B cell (primary cell): ENCODE measurements at regions not wholly inside any gene's neighbourhood (a gene's known extent, or its start where the extent isn't known, plus 50 kb on each side); places are given as distances from the start of the nearest gene placed in this dataset.
"Not testable (repeated sequence)": the region's sequence is repeated elsewhere in the genome, so short reads cannot be mapped to it uniquely, and the experiment has no call there.

Experiments used
- ATAC-seq: fragments of 200-7000 bp; cut with Tn5 transposase; one replicate; pipeline ENCODE4 v1.10.0; 2021; ENCODE audit warnings: low read depth, mild to moderate bottlenecking, moderate number of reproducible peaks, moderate library complexity
- CTCF ChIA-PET: fragments of 350-600 bp; sonication (Branson Sonifier 250); formaldehyde crosslinking; loops from one replicate; lab custom pipeline; 2021; ENCODE audit warnings: antibody characterized with exemption, inconsistent platforms; lab: Charles Lee
- POLR2A ChIA-PET: fragments of 350-600 bp; sonication (Branson Sonifier 250); formaldehyde crosslinking; loops from one replicate; lab custom pipeline; 2021; ENCODE audit warnings: antibody characterized with exemption; lab: Charles Lee
- DNase-seq: peaks from one replicate; pipeline ENCODE4 v3.0.0; 2013
- H2AFZ ChIP-seq: 2 replicates; pipeline ENCODE4 v1.6.1; 2012; ENCODE audit warnings: mild to moderate bottlenecking, low read depth, low read length; ENCODE audit not compliant: insufficient read depth, poor library complexity, severe bottlenecking
- H3K27ac ChIP-seq, 2 donors: 1 replicate in 1 of 2; 2 replicates in 1 of 2; pipeline ENCODE4 v1.5.1; 2012 to 2013; ENCODE audit warnings: low read length in 2 of 2, mild to moderate bottlenecking in 2 of 2, moderate library complexity in 1 of 2
- H3K27me3 ChIP-seq, 4 experiments: fragments of 200-600 bp in 1 of 4; sonication (generic) in 1 of 4; replicated peaks in 1 of 4; 1 replicate in 2 of 4; 2 replicates in 2 of 4; pipeline versions ENCODE4 v1.6.1 to v1.7.0; 2013 to 2016; ENCODE audit warnings: low read length in 3 of 4, mild to moderate bottlenecking in 2 of 4, mixed read lengths in 1 of 4, moderate library complexity in 1 of 4; ENCODE audit not compliant: insufficient read depth in 4 of 4, control insufficient read depth in 3 of 4; ENCODE audit errors: control extremely low read depth in 1 of 4
- H3K36me3 ChIP-seq, 2 experiments: replicated peaks in 1 of 2; 1 replicate in 1 of 2; 2 replicates in 1 of 2; pipeline versions ENCODE4 v1.6.1 to v1.7.1; 2013; ENCODE audit warnings: low read length in 1 of 2; ENCODE audit not compliant: insufficient read depth in 2 of 2, control insufficient read depth in 1 of 2; ENCODE audit errors: control extremely low read depth in 1 of 2, extremely low read depth in 1 of 2
- H3K4me1 ChIP-seq, 2 donors: fragments of 200-600 bp in 1 of 2; sonication (generic) in 1 of 2; 1 replicate in 1 of 2; 2 replicates in 1 of 2; pipeline versions ENCODE4 v1.5.1 to v1.6.1; 2013 to 2017; ENCODE audit warnings: low read length in 2 of 2; ENCODE audit not compliant: control insufficient read depth in 2 of 2, insufficient read depth in 2 of 2
- H3K4me2 ChIP-seq: replicated peaks from 2 replicates; pipeline ENCODE3; 2012; ENCODE audit warnings: mild to moderate bottlenecking, low read depth, low read length; ENCODE audit not compliant: poor library complexity, severe bottlenecking
- H3K4me3 ChIP-seq, 5 experiments: fragments of 200-600 bp in 1 of 5; sonication (generic) in 1 of 5; 1 replicate in 3 of 5; 2 replicates in 2 of 5; pipeline versions ENCODE4 v1.5.1 to v1.7.0; 2011 to 2016; ENCODE audit warnings: low read length in 4 of 5, mild to moderate bottlenecking in 4 of 5, low read depth in 2 of 5, control low read depth in 1 of 5, moderate library complexity in 1 of 5; ENCODE audit not compliant: insufficient read depth in 1 of 5; ENCODE audit errors: control extremely low read depth in 1 of 5, extremely low read depth in 1 of 5
- H3K79me2 ChIP-seq: fragments of 200-600 bp; sonication (generic); one replicate; pipeline ENCODE4 v1.6.0; 2016; ENCODE audit warnings: low read length; ENCODE audit not compliant: control insufficient read depth, insufficient read depth
- H3K9ac ChIP-seq: fragments of 200-600 bp; sonication (generic); 2 replicates; pipeline ENCODE4 v1.6.1; 2017; ENCODE audit warnings: mild to moderate bottlenecking, low read length, moderate library complexity
- H3K9me3 ChIP-seq, 3 donors: one replicate each; pipeline versions ENCODE4 v1.6.1 to v1.7.1; 2013; ENCODE audit warnings: low read length in 2 of 3; ENCODE audit not compliant: control insufficient read depth in 2 of 3, insufficient read depth in 1 of 3; ENCODE audit errors: control extremely low read depth in 1 of 3
- H4K20me1 ChIP-seq: 2 replicates; pipeline ENCODE4 v1.6.0; 2012; ENCODE audit warnings: mild to moderate bottlenecking, low read length; ENCODE audit not compliant: insufficient read depth, control insufficient read depth, poor library complexity, severe bottlenecking
- H3K27ac Mint-ChIP-seq: one replicate; pipeline ENCODE4 v1.8.0; 2021; ENCODE audit warnings: mixed read lengths
- H3K27me3 Mint-ChIP-seq: one replicate; pipeline ENCODE4 v1.8.0; 2021; ENCODE audit warnings: mixed read lengths
- H3K4me1 Mint-ChIP-seq: one replicate; pipeline ENCODE4 v1.8.0; 2021; ENCODE audit warnings: mixed read lengths
- H3K4me3 Mint-ChIP-seq: one replicate; pipeline ENCODE4 v1.8.0; 2021; ENCODE audit warnings: mixed read lengths
- H3K9me3 Mint-ChIP-seq: one replicate; pipeline ENCODE4 v1.8.0; 2022; ENCODE audit warnings: mixed read lengths; ENCODE audit not compliant: insufficient read depth
- CTCF ChIP-seq: fragments of 200-600 bp; IDR thresholded peaks from one replicate; pipeline ENCODE4 v1.8.0; 2022; ENCODE audit warnings: antibody characterized with exemption, mild to moderate bottlenecking
- EZH2 ChIP-seq: IDR thresholded peaks from 2 replicates; pipeline ENCODE4 v1.6.1; 2012; ENCODE audit warnings: borderline replicate concordance, low read depth, mild to moderate bottlenecking, moderate library complexity, low read length; ENCODE audit not compliant: insufficient read depth, poor library complexity, severe bottlenecking
- WGBS: methylation state at CpG from one replicate; pipeline ENCODE4 v1.1.5; 2013; ENCODE audit warnings: missing lambda C conversion rate; ENCODE audit not compliant: insufficient coverage; 5-methylcytosine and 5-hydroxymethylcytosine counted together
- intact Hi-C: fragments of 100-400 bp; cut with micrococcal nuclease; formaldehyde crosslinking; loops from one replicate; pipeline ENCODE4 v1.10.0; 2022

GRCh38 chr3:69483449-69483848 lies 97.6 kb upstream of the FRMD4B start:
- Histone ChIP-seq H3K27ac (no peak overlapping the region), H3K9ac (no peak overlapping the region), H3K27me3 (no peaks in the 10 kb centered on the region), H3K4me2 (no peak overlapping the region), H3K4me1 (no peaks in the 10 kb centered on the region), H3K4me3 (no peak overlapping the region), H3K36me3 (no peaks in the 10 kb centered on the region), H3K9me3 (peaks cover 0 to 14% (median 0%) of the 10 kb centered on the region in 3 donors), H3K79me2 (no peaks in the 10 kb centered on the region), H4K20me1 (no peaks in the 10 kb centered on the region), H2AFZ (no peak overlapping the region)
- H3K9me3 Mint-ChIP-seq, result peaks cover 3% of the 10 kb centered on the region
- no peak overlapping the region for H3K27ac Mint-ChIP-seq
- H3K4me1 Mint-ChIP-seq, result no peaks in the 10 kb centered on the region
- ATAC-seq (no peak), DNase-seq (no peak)
- WGBS, result no CpG with 5 or more reads among the region's 3 CpGs
- peaks cover 11% of the 10 kb centered on the region for H3K27me3 Mint-ChIP-seq
- ChIA-PET CTCF (no interaction called here), POLR2A (no interaction called here)
- TF ChIP-seq EZH2, result no peak
- no peak for TF ChIP-seq CTCF
- no peak overlapping the region for H3K4me3 Mint-ChIP-seq
- intact Hi-C loops, result no loop called here

- H3K4me2 ChIP-seq, H3K27ac Mint-ChIP-seq, H3K4me1 Mint-ChIP-seq, H3K4me3 ChIP-seq, ATAC-seq, H3K27ac ChIP-seq, CTCF ChIA-PET, H3K9me3 Mint-ChIP-seq, H3K36me3 ChIP-seq, H2AFZ ChIP-seq, H3K27me3 Mint-ChIP-seq, H3K4me1 ChIP-seq, intact Hi-C loops, H3K4me3 Mint-ChIP-seq, POLR2A ChIA-PET, H4K20me1 ChIP-seq, H3K9ac ChIP-seq, DNase-seq, H3K79me2 ChIP-seq, H3K27me3 ChIP-seq: not testable (repeated sequence)
- peaks cover 0 to 14% (median 0%) of the 10 kb centered on the region in 3 donors for H3K9me3 ChIP-seq
- WGBS, result no CpG with 5 or more reads among the region's 16 CpGs
Observed at GRCh38 chr3:69480986-69481385, 95.1 kb upstream of the FRMD4B start.
